Cardiac septum (tissue), 1 donor: ENCODE measurements at regions not wholly inside any gene's neighbourhood (a gene's known extent, or its start where the extent isn't known, plus 50 kb on each side); places are given as distances from the start of the nearest gene placed in this dataset.
"Not testable (repeated sequence)": the region's sequence is repeated elsewhere in the genome, so short reads cannot be mapped to it uniquely, and the experiment has no call there.

ENCODE experiments used
- DNase-seq: peaks from one replicate; pipeline ENCODE4 v3.0.0-alpha.2; 2020; ENCODE audit warnings: low spot score
- intact Hi-C: fragments of 100-400 bp; cut with DNase I; formaldehyde crosslinking; loops from one replicate; pipeline ENCODE4 v1.14.0; 2022
- donor health status: DM: no; HTN: no; CAD: no.

DNA sequence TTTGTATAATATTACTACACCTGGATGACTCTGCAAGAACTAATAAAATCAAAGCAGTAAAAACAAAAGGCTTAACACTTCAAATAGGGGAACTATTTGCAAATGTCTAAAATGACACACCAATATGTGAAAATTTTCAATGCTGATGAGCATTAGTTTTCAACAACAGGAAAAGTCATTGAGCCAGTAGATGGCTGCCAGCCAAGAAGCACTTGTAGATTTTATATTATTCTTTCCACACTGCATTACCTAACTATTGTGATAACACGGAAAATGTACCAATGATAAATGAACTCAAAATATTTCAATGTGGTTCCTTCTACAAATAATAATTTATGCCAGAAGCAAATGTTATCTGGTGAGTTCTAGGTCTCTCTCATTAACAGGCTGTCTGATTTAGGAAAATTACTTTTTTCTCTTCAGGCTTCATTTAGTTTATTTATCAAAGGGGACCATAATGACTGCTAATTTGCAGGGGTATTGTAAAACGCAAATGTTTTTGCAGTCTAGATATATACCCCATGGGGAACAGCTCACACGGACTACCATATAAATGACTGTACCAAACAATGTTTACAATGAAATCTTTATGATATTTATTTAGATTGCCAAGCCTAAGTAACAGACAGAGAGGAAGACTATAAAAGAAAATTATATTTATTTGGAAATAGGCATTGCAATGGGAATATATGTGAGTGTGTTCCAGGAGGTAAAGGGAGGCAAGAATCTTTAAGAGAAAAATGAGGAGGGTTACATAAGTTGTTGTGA lies 407.8 kb downstream of the LIG4 start:
- DNase-seq: no peak
- intact Hi-C loops: no loop called here

DNA sequence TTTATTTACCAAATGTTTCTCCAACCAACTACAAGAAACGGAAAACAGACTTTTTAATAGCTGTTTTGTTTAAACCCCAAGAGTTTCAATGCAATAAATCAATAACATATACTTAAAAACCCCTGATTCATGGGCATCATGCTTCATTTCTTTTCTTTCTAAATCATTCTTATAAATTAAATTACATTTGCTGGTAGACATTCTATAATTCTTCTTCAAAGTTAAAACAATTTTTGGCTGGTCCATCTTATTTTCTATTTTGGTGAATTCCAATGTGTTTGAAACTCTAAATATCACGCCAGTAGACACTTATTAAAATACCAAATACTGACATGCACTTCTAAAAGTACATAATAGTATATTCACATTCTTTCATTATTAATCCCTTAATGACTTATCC lies 408.6 kb downstream of the LIG4 start:
- intact Hi-C loops: no loop called here
- no peak for DNase-seq

DNA sequence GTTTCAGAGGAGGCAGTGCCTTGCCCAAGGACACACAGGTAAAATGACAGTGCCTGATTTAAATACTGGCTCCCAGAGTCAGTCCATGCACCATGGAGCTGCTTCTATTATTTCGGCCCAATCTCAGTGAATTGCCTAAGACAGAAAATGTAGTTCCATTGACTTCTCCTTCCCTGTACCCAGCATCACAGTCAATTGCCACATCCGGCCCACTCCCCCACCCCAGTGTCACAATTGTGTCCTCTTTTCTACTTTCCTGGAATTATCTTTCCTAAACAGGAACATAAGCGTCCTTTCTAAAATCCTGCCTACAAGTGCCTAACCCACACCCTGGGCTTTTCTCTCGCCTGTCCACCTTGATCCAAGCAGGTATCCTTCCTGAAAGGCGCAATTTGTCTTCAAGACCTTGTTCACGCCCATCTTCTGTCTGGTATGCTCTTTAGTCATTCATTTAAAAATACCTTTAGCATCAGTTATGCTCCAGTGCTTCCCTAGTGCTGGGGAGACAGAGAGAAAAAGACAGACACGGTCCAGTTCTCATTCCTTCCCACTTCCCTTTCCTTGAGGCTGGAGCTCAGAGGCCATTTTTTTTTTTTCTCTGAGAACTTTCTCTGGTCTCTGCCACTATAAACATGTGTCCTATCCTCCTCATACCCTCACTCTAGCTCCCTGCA lies 411.4 kb downstream of the LIG4 start:
- intact Hi-C loops: no loop called here
- no peak for DNase-seq

DNA sequence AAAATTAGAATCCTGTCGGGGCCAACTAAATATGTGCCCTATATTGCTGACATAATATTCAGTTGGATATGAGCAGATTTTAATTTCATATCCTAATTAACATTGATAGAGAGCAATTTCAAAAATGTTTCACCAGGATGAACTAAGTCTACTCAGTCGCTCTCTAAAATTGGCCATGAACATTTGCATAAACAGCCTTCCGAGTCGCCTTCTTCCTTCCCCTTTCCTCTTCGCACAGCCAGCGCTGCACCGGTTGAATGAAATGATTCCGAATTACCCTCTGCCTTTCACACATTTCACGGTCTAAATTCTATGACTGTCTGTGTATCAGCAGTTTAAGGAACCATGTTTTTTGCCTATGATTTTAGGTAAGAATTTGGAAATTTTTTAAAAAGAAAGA lies 413.7 kb downstream of the LIG4 start:
- intact Hi-C loops: no loop called here
- no peak for DNase-seq

DNA sequence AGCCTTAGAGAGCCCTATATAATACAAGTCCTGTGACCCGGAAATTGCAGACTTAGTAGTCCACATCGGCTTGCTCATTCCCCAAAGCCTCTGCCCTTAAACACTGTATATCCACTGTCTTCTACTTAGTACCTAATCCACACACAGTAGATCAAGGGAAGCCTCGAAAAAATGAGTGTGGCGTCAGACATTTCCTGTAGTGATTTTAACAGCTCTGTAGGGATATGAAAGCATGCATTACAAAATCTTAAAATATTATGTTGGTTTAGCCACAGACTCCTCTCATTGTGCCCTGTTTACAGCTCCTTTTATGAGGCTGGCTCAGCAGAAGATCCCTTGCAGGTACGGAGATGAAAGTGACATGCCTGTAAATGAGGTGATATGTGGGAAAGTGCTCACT lies 416.3 kb downstream of the LIG4 start:
- intact Hi-C loops: no loop called here
- no peak for DNase-seq

DNA sequence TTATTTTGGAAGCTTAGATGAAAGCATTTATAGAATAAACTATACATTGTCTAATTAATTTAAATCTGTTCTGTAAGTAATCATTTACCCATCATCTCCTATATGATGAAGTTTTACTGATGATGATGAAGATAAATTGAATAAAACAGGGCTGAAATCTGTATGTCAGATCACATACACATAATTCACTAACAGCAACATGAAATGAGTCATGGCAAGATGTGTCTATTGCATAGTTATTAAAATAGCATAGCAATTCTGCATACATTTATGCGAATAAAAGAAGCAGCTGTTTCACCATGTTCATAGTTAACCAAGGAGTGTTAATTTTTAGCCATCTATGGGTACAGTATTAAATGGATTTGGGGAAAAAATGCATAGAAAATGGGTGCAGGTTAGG lies 424.9 kb downstream of the LIG4 start:
- no peak for DNase-seq
- intact Hi-C loops: no loop called here

DNA sequence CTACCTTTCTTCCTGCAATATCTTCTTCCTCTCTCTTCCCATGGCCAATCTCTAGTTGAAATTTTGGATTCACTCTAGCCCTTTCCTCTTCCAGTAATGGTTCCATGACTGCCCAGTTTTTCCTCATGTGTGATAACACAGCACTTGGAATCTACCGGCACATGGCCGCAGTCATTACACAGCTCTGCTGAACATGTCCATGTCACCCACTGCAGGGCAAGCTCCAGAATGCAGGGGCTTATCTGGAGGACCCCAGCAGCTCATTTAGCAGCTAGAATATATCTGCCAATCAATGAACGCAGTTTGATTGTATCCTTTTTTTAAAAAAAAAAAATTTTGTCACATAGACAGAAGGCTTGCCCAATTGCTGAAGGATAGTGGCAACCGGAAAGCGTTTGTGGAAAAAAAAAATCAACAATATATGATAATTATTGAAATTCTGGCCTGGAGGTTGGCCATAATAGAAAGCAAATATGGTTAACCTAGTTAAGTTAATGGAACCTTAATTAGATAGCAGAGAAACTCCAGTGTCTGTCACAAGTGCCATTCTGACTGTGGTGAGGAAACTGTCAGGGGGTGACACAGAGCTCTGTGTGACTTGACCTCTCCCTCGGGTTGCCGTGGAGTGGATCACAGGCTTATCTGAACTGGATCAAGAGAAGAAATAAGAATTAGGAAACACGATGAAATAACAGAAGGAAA lies 426.7 kb downstream of the LIG4 start:
- intact Hi-C loops: no loop called here
- no peak for DNase-seq

DNA sequence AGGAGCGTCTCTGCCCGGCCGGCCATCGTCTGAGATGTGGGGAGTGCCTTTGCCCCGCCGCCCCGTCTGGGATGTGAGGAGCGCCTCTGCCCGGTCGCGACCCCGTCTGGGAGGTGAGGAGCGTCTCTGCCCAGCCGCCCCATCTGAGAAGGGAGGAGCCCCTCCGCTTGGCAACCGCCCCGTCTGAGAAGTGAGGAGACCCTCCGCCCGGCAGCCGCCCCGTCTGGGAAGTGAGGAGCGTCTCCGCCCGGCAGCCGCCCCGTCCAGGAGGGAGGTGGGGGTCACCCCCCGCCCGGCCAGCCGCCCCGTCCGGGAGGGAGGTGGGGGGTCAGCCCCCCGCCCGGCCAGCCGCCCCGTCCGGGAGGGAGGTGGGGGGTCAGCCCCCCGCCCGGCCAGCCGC lies 432.7 kb downstream of the LIG4 start:
- DNase-seq, intact Hi-C loops: not testable (repeated sequence)

DNA sequence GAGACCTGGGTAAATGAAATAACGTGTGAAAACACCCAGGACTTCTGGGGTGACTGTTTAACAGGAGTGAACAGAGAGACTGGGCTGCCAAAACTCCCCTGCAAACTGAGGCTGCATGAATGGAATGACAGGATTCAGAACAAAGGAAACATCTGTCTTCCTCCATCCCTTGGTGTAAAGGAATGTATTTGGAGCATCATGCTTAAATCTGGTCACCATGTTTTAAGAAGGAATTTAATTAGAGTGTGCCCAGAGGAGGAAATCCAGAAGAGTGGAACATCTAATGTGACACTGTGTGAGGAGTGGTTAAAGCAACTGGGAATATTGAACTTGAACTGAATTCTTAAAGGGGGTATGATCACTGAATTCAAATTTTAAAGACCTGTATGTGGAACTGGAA lies 437.2 kb downstream of the LIG4 start:
- DNase-seq: no peak
- intact Hi-C loops: no loop called here

DNA sequence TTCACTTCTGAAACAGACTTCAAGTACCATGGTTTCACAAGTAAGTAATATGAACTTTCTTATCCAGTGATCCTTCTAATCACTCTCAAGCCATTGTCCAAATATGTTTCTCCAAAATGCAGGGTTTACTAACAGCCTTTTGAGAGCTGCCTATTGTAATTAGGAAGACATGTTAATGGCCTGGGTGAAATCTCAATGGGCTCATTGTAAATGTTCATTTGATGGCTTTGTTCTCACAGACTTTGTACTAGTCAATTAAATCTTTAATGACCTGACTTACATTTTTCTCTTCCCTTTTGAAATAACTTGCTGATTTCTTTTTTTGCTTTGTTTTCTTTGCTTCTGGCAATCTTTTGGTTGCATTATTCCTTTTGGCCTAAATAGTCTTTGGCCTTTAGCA lies 444.8 kb downstream of the LIG4 start:
- intact Hi-C loops: no loop called here
- no peak for DNase-seq

DNA sequence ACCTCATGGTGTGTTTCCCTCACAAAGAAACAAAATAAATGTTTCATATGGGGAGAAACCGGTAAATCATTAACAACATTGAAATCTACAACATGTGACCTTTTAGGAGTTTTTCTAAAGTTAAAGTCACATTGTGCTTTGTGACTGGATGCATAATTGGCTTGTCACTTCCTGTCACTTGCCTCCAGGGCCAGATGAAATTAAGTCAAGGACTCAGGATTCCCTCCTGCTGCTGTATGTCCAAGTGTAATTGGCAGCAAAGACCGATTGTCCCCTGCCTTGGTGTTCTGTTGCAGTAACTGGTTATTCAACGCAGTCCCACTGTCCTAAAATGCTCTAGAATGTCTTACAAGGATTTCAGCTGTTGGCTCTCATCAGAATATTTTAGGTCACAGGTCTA lies 448.2 kb downstream of the LIG4 start:
- DNase-seq: no peak
- intact Hi-C loops: no loop called here

DNA sequence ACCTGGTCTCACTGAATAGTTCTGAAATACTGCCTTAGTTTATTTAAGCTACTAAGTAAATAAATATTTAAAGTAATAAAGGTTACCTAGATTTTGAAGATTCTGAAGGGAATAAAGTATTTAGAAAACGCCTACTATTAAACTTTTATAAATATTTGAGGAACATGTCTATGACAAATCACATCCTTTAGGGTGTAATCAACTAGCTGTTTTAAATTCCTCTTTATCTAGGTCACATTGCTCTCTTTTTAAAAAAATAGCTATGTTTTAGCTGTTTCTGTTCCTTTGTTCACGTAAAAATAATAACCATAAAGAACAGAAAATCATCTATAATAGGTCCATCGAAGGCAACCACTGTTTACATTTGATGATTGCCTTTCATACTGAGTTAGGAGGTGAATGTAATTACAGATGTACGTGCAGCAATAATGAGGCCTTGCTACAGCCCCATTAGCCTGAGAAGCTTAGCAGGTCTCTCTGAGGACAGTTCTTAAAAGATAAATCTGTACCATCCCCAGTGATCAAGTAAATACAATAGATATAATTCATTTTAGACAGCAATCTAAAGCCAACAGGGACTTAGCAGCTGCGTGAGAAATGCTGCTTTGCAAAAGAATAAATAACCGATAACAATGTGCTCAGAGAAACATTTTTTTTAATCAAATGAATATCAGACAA lies 449.5 kb downstream of the LIG4 start:
- intact Hi-C loops: no loop called here
- DNase-seq: no peak

DNA sequence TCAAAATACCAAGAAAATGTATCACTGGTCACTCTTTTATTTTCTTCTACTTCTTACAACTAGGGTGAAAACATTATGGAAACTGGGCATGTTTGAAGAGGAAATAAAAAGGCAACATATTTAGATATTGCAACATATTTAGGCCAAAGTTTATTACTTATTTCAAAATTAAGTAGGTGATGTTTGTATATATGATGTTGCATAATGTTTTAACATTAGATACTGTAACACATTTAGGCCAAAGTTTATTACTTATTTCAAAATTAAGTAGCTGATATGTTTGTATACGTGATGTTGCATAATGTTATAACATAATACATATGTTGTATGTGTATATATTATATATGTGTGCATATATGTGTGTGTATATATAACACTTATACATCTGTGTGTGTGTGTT lies 451.3 kb downstream of the LIG4 start:
- intact Hi-C loops: no loop called here
- DNase-seq: no peak

DNA sequence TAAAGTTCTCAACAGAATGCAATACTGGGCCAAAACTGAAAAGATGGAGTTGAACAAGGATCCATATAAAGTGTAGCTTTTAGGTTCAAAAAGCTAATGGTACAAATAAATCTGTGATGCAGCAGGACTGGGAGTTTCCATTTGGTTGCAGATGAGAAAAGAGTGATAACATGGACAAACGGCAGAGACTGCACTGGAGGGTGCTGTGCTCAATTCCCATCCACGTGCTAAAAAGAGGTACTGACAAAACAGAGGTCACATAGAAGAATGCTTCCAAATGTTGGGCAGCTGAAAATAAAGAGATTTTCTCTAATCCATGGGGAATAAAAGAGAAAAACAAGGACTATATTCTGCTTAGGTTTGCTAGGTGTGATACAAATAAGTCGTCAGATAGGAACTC lies 461.6 kb downstream of the LIG4 start:
- no peak for DNase-seq
- intact Hi-C loops: no loop called here

DNA sequence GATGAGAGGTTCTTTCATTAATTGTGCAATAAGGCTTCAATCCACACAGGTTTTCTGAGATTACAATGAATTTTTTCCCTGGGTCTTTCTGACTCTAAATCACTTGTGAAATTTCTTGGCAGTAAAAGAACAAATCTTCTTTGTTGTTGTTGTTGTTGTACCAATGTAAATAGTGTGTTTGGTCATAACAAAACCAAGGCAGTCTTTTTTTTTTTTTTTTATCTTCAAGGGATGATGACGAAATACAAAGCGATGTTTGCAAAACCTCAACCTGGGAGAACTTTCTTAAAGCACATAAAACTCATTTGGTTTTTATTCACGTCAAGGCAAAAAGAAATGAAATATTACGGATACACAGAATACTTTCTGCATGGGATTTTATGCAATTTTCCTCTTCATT lies 462.0 kb downstream of the LIG4 start:
- intact Hi-C loops: no loop called here
- DNase-seq: no peak

DNA sequence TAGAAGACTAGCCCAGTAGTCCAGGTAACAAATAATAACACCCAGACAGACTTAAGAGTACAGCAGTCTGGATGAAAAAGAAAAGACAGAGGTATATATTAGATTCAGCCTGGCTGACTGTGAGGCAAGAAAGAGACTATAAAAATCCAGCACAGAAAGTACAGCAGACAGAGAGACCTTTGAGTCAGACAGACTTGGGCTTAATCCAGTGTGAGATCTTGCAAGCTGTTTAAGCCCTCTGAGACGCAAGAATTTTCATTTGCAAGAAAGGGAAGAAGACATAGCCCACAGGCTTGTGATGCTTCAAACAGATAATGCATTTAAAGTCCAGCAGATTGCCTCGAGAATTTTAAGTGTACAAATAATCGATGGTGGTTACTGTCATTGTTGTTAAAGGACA lies 471.4 kb downstream of the LIG4 start:
- intact Hi-C loops: no loop called here
- no peak for DNase-seq

DNA sequence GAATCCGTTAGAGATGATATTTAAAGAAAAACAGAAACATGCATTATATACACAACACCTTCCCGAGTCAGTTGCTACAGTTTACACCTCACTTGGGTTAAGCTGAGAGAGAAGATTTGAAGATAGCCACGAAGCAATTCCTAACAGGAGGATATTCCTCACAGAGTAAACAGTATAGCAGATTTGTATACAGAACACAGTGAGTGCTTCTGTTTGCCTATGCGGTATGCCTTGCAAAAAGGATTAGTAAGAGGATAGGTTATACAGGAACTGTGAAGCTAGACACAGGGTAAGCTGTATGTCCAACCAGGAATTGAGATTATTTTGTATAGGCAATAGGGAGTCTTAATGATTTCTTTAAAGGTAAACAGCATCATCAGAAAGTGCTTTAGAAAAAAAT lies 471.8 kb downstream of the LIG4 start:
- intact Hi-C loops: no loop called here

DNA sequence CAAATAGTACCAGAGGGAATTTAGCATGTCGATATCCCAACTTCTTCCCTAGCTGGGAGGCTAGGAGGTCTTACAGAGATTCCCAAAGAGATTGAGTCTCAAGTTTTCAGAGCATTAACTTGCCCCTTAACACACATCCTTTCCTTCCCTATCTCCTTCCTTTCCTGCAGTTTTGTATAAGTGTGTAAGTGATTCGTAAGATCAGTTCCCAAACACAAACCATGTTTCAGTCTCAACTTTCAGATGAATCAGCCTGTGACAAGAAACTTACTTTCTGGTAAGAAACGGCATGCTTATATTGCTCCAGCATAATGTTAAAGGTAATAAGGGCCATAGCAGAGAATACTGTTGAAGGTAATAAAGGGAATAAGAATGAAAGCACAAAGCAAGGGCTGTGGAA lies 472.2 kb downstream of the LIG4 start:
- no peak for DNase-seq
- intact Hi-C loops: no loop called here

More for the DNA sequence above, 471.8 kb downstream of the LIG4 start:
- no peak for DNase-seq

DNA sequence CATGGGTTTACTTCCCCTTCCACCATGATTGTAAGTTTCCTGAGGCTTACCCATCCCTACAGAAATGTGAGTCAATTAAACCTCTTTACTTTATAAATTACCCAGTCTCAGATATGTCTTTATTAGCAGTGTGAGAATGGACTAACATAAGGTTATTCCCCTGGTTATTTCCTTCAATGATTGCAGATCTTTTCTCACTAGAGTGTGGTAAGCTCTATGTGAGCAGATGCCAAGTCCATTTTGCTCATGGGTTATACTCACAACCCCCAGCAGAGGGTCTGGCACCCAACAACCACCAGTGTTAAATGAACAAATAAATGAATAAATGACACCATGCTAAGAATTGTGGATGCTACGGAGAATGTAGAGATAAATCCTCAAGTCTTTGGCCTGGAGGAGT lies 472.8 kb downstream of the LIG4 start:
- intact Hi-C loops: no loop called here
- DNase-seq: no peak

DNA sequence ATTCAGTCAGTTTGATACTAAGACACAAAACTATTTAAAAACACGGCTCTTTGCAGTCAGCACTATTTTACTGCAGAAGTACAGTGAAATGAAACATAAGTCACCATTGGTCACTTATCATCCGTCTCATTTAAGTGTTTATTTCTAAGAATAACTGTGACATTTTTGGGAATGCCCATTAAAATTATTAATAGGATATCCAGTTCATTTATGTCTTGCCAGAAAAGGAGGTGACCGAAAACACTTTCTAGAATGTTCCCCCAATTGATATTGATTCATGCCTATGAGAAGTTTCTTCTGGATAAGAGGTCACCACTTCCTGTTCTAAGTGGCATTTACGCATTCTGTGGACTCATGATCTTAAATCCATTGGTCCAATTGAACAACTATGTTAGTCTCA lies 477.3 kb downstream of the LIG4 start:
- DNase-seq: no peak
- intact Hi-C loops: no loop called here
